GM18951 (cell line): ENCODE measurements at regions not wholly inside any gene's neighbourhood (a gene's known extent, or its start where the extent isn't known, plus 50 kb on each side); places are given as distances from the start of the nearest gene placed in this dataset.

ENCODE experiments used
- POLR2A ChIP-seq: IDR thresholded peaks from 4 replicates; pipeline ENCODE4 v1.6.1; 2011; ENCODE audit warnings: mild to moderate bottlenecking; ENCODE audit not compliant: insufficient read length, insufficient read depth; ENCODE audit errors: extremely low read depth
- in situ Hi-C: fragments of 300-500 bp; cut with MboI; formaldehyde crosslinking; loops from one replicate; pipeline ENCODE4 v1.12.0; 2022; ENCODE audit warnings: low sequenced_read_pairs, mixed read lengths, inconsistent platforms; ENCODE audit not compliant: unreplicated experiment

- TF ChIP-seq POLR2A = no peak
- in situ Hi-C loops = no loop called here
Observed at GRCh38 chr2:41500895-41501294, 546.9 kb upstream of the PKDCC start.

- TF ChIP-seq POLR2A = no peak
Observed at GRCh38 chr2:41502752-41503151, 545.1 kb upstream of the PKDCC start.

GRCh38 chr2:41504532-41504931 is 543.3 kb upstream of the PKDCC start:
- in situ Hi-C loops = no loop called here
- no peak for TF ChIP-seq POLR2A

More at GRCh38 chr2:41502752-41503151, 545.1 kb upstream of the PKDCC start:
- in situ Hi-C loops = no loop called here

GRCh38 chr2:41510108-41510507 is 537.7 kb upstream of the PKDCC start:
- in situ Hi-C loops = no loop called here
- no peak for TF ChIP-seq POLR2A

GRCh38 chr2:41521211-41521610 is 526.6 kb upstream of the PKDCC start:
- no peak for TF ChIP-seq POLR2A
- in situ Hi-C loops = no loop called here

GRCh38 chr2:41527525-41528323 is 520.1 kb upstream of the PKDCC start:
- in situ Hi-C loops = no loop called here
- TF ChIP-seq POLR2A = no peak

- in situ Hi-C loops = no loop called here
- TF ChIP-seq POLR2A = no peak
Observed at GRCh38 chr2:41535575-41535974, 512.2 kb upstream of the PKDCC start.

- in situ Hi-C loops = no loop called here
- TF ChIP-seq POLR2A = no peak
Observed at GRCh38 chr2:41540272-41540998, 507.4 kb upstream of the PKDCC start.

- in situ Hi-C loops = no loop called here
- no peak for TF ChIP-seq POLR2A
Observed at GRCh38 chr2:41543726-41544125, 504.1 kb upstream of the PKDCC start.

- in situ Hi-C loops = no loop called here
Observed at GRCh38 chr2:41544709-41545108, 503.1 kb upstream of the PKDCC start.

GRCh38 chr2:41546031-41546430 is 501.8 kb upstream of the PKDCC start:
- no peak for TF ChIP-seq POLR2A
- in situ Hi-C loops = no loop called here

More at GRCh38 chr2:41544709-41545108, 503.1 kb upstream of the PKDCC start:
- TF ChIP-seq POLR2A = no peak

GRCh38 chr2:41568648-41569047 is 479.2 kb upstream of the PKDCC start:
- in situ Hi-C loops = no loop called here
- no peak for TF ChIP-seq POLR2A

GRCh38 chr2:41572154-41572553 is 475.7 kb upstream of the PKDCC start:
- in situ Hi-C loops = no loop called here
- TF ChIP-seq POLR2A = no peak

GRCh38 chr2:41576423-41576822 is 471.4 kb upstream of the PKDCC start:
- in situ Hi-C loops = no loop called here
- TF ChIP-seq POLR2A = no peak
